ENCODE measurements at regions not wholly inside any gene's neighbourhood (a gene's known extent, or its start where the extent isn't known, plus 50 kb on each side); places are given as distances from the start of the nearest gene placed in this dataset.

- TF ChIP-seq, protein P1, sequence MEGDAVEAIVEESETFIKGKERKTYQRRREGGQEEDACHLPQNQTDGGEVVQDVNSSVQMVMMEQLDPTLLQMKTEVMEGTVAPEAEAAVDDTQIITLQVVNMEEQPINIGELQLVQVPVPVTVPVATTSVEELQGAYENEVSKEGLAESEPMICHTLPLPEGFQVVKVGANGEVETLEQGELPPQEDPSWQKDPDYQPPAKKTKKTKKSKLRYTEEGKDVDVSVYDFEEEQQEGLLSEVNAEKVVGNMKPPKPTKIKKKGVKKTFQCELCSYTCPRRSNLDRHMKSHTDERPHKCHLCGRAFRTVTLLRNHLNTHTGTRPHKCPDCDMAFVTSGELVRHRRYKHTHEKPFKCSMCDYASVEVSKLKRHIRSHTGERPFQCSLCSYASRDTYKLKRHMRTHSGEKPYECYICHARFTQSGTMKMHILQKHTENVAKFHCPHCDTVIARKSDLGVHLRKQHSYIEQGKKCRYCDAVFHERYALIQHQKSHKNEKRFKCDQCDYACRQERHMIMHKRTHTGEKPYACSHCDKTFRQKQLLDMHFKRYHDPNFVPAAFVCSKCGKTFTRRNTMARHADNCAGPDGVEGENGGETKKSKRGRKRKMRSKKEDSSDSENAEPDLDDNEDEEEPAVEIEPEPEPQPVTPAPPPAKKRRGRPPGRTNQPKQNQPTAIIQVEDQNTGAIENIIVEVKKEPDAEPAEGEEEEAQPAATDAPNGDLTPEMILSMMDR (IDR thresholded peaks at IDR 0.05; ENCODE audit: low read length): no peak
- TF ChIP-seq EZH2 (optimal IDR thresholded peaks at IDR 0.05; ENCODE audit: low read depth, low read length): no peak
Observed at GRCh38 chr1:221937155-221937953, 195.5 kb upstream of the DUSP10 start.
